Neural cell (in vitro differentiated cells): ENCODE measurements at regions not wholly inside any gene's neighbourhood (a gene's known extent, or its start where the extent isn't known, plus 50 kb on each side); places are given as distances from the start of the nearest gene placed in this dataset.

Source experiments
- H2AFZ ChIP-seq: fragments of 200-600, 300-800 bp; sonication (generic), shearing (Covaris generic); 2 replicates; pipeline ENCODE4 v1.6.0; 2014; ENCODE audit warnings: low read depth, mild to moderate bottlenecking, antibody characterized with exemption, low read length, moderate library complexity
- H3F3A ChIP-seq: fragments of 200-600 bp; shearing (Covaris generic); 2 replicates; pipeline ENCODE4 v1.6.1; 2016; ENCODE audit warnings: mild to moderate bottlenecking, moderate library complexity, mixed read lengths, antibody characterized with exemption, low read length; ENCODE audit not compliant: insufficient read depth, poor library complexity, severe bottlenecking
- H3K27ac ChIP-seq: fragments of 200-600, 300-800 bp; sonication (generic), shearing (Covaris generic); 2 replicates; pipeline ENCODE4 v1.5.1; 2014; ENCODE audit warnings: mild to moderate bottlenecking, low read length, moderate library complexity
- H3K27me3 ChIP-seq: fragments of 300-800, 200-600 bp; sonication (generic), shearing (Covaris generic); 2 replicates; pipeline ENCODE4 v1.6.0; 2014; ENCODE audit warnings: mild to moderate bottlenecking, low read depth, low read length, moderate library complexity; ENCODE audit not compliant: insufficient read depth
- H3K36me3 ChIP-seq: fragments of 300-800, 200-600 bp; sonication (generic), shearing (Covaris generic); 2 replicates; pipeline ENCODE4 v1.5.1; 2014; ENCODE audit warnings: mild to moderate bottlenecking, antibody characterized with exemption, low read length, moderate library complexity; ENCODE audit not compliant: insufficient read depth
- H3K4me2 ChIP-seq: fragments of 300-800, 200-600 bp; sonication (generic), shearing (Covaris generic); 2 replicates; pipeline ENCODE4 v1.6.0; 2014; ENCODE audit warnings: mild to moderate bottlenecking, low read length
- H3K4me3 ChIP-seq: fragments of 300-800, 200-600 bp; sonication (generic), shearing (Covaris generic); 2 replicates; pipeline ENCODE4 v1.5.1; 2014; ENCODE audit warnings: mild to moderate bottlenecking, low read length, moderate library complexity
- H3K79me2 ChIP-seq: fragments of 200-600 bp; shearing (Covaris generic); replicated peaks from 2 replicates; pipeline ENCODE4 v1.6.0; 2014; ENCODE audit warnings: mild to moderate bottlenecking, low read length, moderate library complexity; ENCODE audit not compliant: insufficient read depth
- H3K9ac ChIP-seq: fragments of 300-800, 200-600 bp; sonication (generic), shearing (Covaris generic); 2 replicates; pipeline ENCODE4 v1.6.1; 2016; ENCODE audit warnings: mild to moderate bottlenecking, low read length, mixed read lengths
- H3K9me2 ChIP-seq: fragments of 200-600 bp; shearing (Covaris generic); 2 replicates; pipeline ENCODE4 v1.6.1; 2016; ENCODE audit warnings: mild to moderate bottlenecking, low read length, mixed read lengths; ENCODE audit not compliant: insufficient read depth
- H3K9me3 ChIP-seq: fragments of 200-600, 300-800 bp; sonication (generic), shearing (Covaris generic); 2 replicates; pipeline ENCODE4 v1.6.1; 2016; ENCODE audit warnings: mild to moderate bottlenecking, mixed run types, low read length, moderate library complexity, mixed read lengths
- H4K20me1 ChIP-seq: fragments of 200-600 bp; shearing (Covaris generic); 2 replicates; pipeline ENCODE4 v1.6.1; 2016; ENCODE audit warnings: mild to moderate bottlenecking, mixed run types; ENCODE audit not compliant: insufficient read depth
- EP300 ChIP-seq: fragments of 450-650 bp; conservative IDR thresholded peaks from 2 replicates; pipeline ENCODE4 v1.6.1; 2014; ENCODE audit warnings: antibody characterized with exemption, mild to moderate bottlenecking, moderate library complexity; ENCODE audit not compliant: poor library complexity, severe bottlenecking
- EZH2 ChIP-seq: fragments of 200-600, 300-800 bp; shearing (Covaris generic), sonication (generic); IDR thresholded peaks from 2 replicates; pipeline ENCODE4 v1.6.1; 2014; ENCODE audit warnings: antibody characterized with exemption, low read length, borderline replicate concordance, mild to moderate bottlenecking; ENCODE audit not compliant: insufficient read depth, poor library complexity, severe bottlenecking
- MXI1 ChIP-seq: fragments of 450-650 bp; conservative IDR thresholded peaks from 2 replicates; pipeline ENCODE4 v1.6.1; 2014; ENCODE audit warnings: antibody characterized with exemption, mild to moderate bottlenecking; ENCODE audit not compliant: poor library complexity, severe bottlenecking
- POLR2AphosphoS5 ChIP-seq: IDR thresholded peaks from 2 replicates; pipeline ENCODE4 v1.6.1; 2012
- RAD21 ChIP-seq: fragments of 450-650 bp; conservative IDR thresholded peaks from 2 replicates; pipeline ENCODE4 v1.6.1; 2014; ENCODE audit warnings: antibody characterized with exemption, mild to moderate bottlenecking, moderate library complexity
- SMC3 ChIP-seq: fragments of 450-650 bp; conservative IDR thresholded peaks from 2 replicates; pipeline ENCODE4 v1.6.1; 2014; ENCODE audit warnings: antibody characterized with exemption, mild to moderate bottlenecking, moderate library complexity; ENCODE audit not compliant: poor library complexity
- TAF1 ChIP-seq: IDR thresholded peaks from 2 replicates; pipeline ENCODE4 v1.6.1; 2012; ENCODE audit warnings: low read depth
- TF ChIP-seq, protein P1 (sequence below): fragments of 450-650 bp; IDR thresholded peaks from 2 replicates; pipeline ENCODE4 v1.5.1; 2014; ENCODE audit warnings: antibody characterized with exemption, mild to moderate bottlenecking, moderate library complexity; ENCODE audit not compliant: poor library complexity, severe bottlenecking
- TF ChIP-seq, protein P2 (sequence below): IDR thresholded peaks from 2 replicates; pipeline ENCODE4 v1.6.1; 2012; ENCODE audit warnings: borderline replicate concordance

DNA sequence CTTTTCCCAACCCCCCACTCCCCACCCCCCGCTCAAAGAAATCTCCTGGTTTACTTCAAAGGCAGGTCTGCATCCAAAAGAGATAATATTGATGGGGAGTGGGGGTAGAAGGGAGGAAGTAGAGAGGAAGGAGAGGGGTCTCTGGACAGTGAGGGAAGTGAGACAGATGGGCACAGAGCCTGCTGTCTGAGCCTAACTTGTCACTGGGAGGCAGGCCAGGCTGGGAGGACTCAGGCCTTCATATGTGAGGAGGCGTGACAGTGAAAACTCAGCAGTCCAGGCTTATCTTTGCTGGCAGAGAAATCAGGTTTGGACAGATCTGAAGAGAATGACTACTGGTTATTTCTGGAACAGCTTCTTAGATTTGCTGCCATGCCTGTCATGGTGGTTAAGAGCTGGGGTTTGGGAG lies 192.3 kb downstream of the NUAK1 start:
- H3K27ac ChIP-seq = no peak overlapping the region
- no peak overlapping the region for H2AFZ ChIP-seq
- no peaks in the 10 kb centered on the region for H3K79me2 ChIP-seq
- H3K9ac ChIP-seq = no peak overlapping the region
- no peaks in the 10 kb centered on the region for H3F3A ChIP-seq
- no peaks in the 10 kb centered on the region for H3K9me3 ChIP-seq
- no peak overlapping the region for H3K4me2 ChIP-seq
- H4K20me1 ChIP-seq = no peaks in the 10 kb centered on the region
- no peaks in the 10 kb centered on the region for H3K9me2 ChIP-seq
- TF ChIP-seq RAD21 = no peak
- TF ChIP-seq, protein P1, sequence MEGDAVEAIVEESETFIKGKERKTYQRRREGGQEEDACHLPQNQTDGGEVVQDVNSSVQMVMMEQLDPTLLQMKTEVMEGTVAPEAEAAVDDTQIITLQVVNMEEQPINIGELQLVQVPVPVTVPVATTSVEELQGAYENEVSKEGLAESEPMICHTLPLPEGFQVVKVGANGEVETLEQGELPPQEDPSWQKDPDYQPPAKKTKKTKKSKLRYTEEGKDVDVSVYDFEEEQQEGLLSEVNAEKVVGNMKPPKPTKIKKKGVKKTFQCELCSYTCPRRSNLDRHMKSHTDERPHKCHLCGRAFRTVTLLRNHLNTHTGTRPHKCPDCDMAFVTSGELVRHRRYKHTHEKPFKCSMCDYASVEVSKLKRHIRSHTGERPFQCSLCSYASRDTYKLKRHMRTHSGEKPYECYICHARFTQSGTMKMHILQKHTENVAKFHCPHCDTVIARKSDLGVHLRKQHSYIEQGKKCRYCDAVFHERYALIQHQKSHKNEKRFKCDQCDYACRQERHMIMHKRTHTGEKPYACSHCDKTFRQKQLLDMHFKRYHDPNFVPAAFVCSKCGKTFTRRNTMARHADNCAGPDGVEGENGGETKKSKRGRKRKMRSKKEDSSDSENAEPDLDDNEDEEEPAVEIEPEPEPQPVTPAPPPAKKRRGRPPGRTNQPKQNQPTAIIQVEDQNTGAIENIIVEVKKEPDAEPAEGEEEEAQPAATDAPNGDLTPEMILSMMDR = no peak
- TF ChIP-seq EP300 = no peak
- no peaks in the 10 kb centered on the region for H3K36me3 ChIP-seq
- H3K4me3 ChIP-seq = no peak overlapping the region
- no peaks in the 10 kb centered on the region for H3K27me3 ChIP-seq

DNA sequence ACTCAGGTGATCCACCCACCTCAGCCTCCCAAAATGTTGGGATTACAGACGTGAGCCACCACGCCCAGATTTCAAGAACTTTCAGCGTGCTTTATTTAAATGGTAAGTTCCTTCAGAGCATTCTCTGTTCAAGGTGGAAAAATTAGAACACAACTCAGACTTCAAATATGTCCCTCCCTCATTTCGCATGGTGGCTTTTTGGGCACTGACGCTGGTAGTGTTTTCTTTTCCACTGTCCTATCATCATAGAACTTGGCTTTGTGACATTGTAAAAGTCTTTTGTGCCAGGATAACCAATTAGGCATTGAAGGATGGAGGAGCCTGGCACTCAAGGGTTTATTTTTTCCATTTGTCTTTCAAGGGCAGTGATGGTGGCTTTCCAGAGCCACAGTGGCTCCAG lies 190.8 kb downstream of the NUAK1 start:
- Histone ChIP-seq H3K9me3 (no peaks in the 10 kb centered on the region), H3K9ac (no peak overlapping the region), H4K20me1 (no peaks in the 10 kb centered on the region), H2AFZ (no peak overlapping the region), H3K36me3 (no peaks in the 10 kb centered on the region), H3K27me3 (no peaks in the 10 kb centered on the region), H3K79me2 (no peaks in the 10 kb centered on the region), H3F3A (no peaks in the 10 kb centered on the region), H3K9me2 (no peaks in the 10 kb centered on the region), H3K4me3 (no peak overlapping the region), H3K27ac (no peak overlapping the region), H3K4me2 (no peak overlapping the region)
- TF ChIP-seq RAD21 (no peak), TAF1 (no peak), POLR2AphosphoS5 (no peak), EP300 (no peak), SMC3 (no peak), MXI1 (no peak), EZH2 (no peak)
- TF ChIP-seq, protein P2, sequence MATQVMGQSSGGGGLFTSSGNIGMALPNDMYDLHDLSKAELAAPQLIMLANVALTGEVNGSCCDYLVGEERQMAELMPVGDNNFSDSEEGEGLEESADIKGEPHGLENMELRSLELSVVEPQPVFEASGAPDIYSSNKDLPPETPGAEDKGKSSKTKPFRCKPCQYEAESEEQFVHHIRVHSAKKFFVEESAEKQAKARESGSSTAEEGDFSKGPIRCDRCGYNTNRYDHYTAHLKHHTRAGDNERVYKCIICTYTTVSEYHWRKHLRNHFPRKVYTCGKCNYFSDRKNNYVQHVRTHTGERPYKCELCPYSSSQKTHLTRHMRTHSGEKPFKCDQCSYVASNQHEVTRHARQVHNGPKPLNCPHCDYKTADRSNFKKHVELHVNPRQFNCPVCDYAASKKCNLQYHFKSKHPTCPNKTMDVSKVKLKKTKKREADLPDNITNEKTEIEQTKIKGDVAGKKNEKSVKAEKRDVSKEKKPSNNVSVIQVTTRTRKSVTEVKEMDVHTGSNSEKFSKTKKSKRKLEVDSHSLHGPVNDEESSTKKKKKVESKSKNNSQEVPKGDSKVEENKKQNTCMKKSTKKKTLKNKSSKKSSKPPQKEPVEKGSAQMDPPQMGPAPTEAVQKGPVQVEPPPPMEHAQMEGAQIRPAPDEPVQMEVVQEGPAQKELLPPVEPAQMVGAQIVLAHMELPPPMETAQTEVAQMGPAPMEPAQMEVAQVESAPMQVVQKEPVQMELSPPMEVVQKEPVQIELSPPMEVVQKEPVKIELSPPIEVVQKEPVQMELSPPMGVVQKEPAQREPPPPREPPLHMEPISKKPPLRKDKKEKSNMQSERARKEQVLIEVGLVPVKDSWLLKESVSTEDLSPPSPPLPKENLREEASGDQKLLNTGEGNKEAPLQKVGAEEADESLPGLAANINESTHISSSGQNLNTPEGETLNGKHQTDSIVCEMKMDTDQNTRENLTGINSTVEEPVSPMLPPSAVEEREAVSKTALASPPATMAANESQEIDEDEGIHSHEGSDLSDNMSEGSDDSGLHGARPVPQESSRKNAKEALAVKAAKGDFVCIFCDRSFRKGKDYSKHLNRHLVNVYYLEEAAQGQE = no peak
- TF ChIP-seq, protein P1 = no peak
